Neural progenitor cell (in vitro differentiated cells): ENCODE measurements at regions not wholly inside any gene's neighbourhood (a gene's known extent, or its start where the extent isn't known, plus 50 kb on each side); places are given as distances from the start of the nearest gene placed in this dataset.

Experiments used
- CTCF ChIP-seq: fragments of 200-600 bp; sonication (generic); IDR thresholded peaks from 2 replicates; pipeline ENCODE4 v1.5.1; 2017; ENCODE audit warnings: antibody characterized with exemption, mild to moderate bottlenecking
- EZH2 ChIP-seq: fragments of 200-600 bp; sonication (generic); IDR thresholded peaks from 2 replicates; pipeline ENCODE4 v1.6.1; 2017; ENCODE audit warnings: antibody characterized with exemption, mild to moderate bottlenecking, moderate library complexity
- EZH2phosphoT487 ChIP-seq: fragments of 200-600 bp; sonication (generic); IDR thresholded peaks from 2 replicates; pipeline ENCODE4 v1.6.1; 2017; ENCODE audit warnings: antibody characterized with exemption

GRCh38 chr1:218812360-218812759 is 361.3 kb upstream of the LYPLAL1 start:
- TF ChIP-seq CTCF (no peak), EZH2phosphoT487 (no peak), EZH2 (no peak)
